Small intestine (tissue), 7 donors: ENCODE measurements at regions not wholly inside any gene's neighbourhood (a gene's known extent, or its start where the extent isn't known, plus 50 kb on each side); places are given as distances from the start of the nearest gene placed in this dataset.

Experiments used
- DNase-seq, 2 donors: peaks; one replicate each; pipeline versions ENCODE4 v3.0.0 to v3.0.0-alpha.2; 2013
- FAIRE-seq: peaks from 2 replicates; lab custom pipeline; 2012; peaks lifted over from hg19 to GRCh38; lab: Jason Lieb, UNC
- H3K27ac ChIP-seq, 3 donors: one replicate each; pipeline ENCODE4 v1.5.1; 2013; ENCODE audit warnings: low read length in 2 of 3, mild to moderate bottlenecking in 2 of 3, control low read depth in 1 of 3, inconsistent platforms in 1 of 3, low read depth in 1 of 3, moderate library complexity in 1 of 3
- H3K27me3 ChIP-seq, 3 donors: one replicate each; pipeline ENCODE4 v1.6.1; 2013; ENCODE audit warnings: low read length in 3 of 3, inconsistent platforms in 1 of 3; ENCODE audit not compliant: control insufficient read depth in 3 of 3, insufficient read depth in 3 of 3
- H3K36me3 ChIP-seq, 3 donors: one replicate each; pipeline ENCODE4 v1.6.1; 2013; ENCODE audit warnings: low read length in 3 of 3, inconsistent platforms in 1 of 3, low read depth in 1 of 3, mild to moderate bottlenecking in 1 of 3, moderate library complexity in 1 of 3; ENCODE audit not compliant: control insufficient read depth in 3 of 3, insufficient read depth in 2 of 3
- H3K4me1 ChIP-seq, 3 donors: one replicate each; pipeline ENCODE4 v1.6.1; 2013; ENCODE audit warnings: low read length in 2 of 3, inconsistent platforms in 1 of 3, low read depth in 1 of 3, mild to moderate bottlenecking in 1 of 3, moderate library complexity in 1 of 3; ENCODE audit not compliant: control insufficient read depth in 3 of 3, insufficient read depth in 2 of 3
- H3K4me3 ChIP-seq, 3 donors: one replicate each; pipeline ENCODE4 v1.5.1; 2013; ENCODE audit warnings: low read length in 3 of 3, control low read depth in 1 of 3, inconsistent platforms in 1 of 3, low read depth in 1 of 3, mild to moderate bottlenecking in 1 of 3, moderate library complexity in 1 of 3
- H3K9me3 ChIP-seq, 2 donors: one replicate each; pipeline ENCODE4 v1.6.1; 2013; ENCODE audit warnings: low read depth in 1 of 2, low read length in 1 of 2; ENCODE audit not compliant: control insufficient read depth in 2 of 2, insufficient read depth in 1 of 2
- WGBS, 3 donors: extraction: QIAGEN DNeasy Blood & Tissue Kit; methylation state at CpG; one replicate each; pipeline ENCODE4 v1.1.7; 2013; 5-methylcytosine and 5-hydroxymethylcytosine counted together
- donor health status: healthy with polysubstance abuse.
- donor health status: control.
- donor health status: control.
- donor health status: Bipolar disorder and iron deficiency.
- donor health status: healthy.

DNA sequence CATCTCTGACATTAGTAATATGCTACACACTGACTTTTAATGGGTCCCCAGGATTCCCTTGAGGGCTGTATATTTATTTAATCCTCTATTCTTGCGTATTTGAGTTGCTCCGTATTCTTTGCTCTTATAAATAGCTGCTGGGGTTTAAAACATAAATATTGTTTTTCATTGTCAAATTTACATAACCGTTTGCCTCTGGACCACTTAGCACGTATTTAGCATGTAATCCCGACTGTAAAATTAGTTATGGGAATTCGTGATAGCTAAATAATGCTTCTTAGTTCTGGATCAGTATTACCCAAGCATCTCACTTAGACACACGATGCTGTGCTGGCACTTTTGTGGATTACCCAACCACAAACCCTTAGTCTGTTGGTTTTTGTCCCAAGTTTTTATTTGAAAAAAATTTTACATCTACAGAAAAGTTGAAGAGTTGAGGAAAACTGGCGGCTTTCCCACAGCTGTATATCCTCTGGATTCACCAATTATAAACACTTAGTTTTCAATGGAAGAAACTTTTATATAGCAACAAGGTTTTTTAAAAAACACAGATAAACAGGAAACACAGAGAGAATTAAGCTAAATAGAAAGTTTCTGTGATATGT, 296.8 kb upstream of the TPM1 start:
- DNase-seq: no peak
- no peak for FAIRE-seq
- H3K27ac ChIP-seq: no peak overlapping the region
- H3K9me3 ChIP-seq: no peaks in the 10 kb centered on the region
- H3K36me3 ChIP-seq: peaks cover 0 to 32% (median 2%) of the 10 kb centered on the region in 3 donors
- 74 to 89% (median 85%) methylated on average over 8 of the region's 8 CpGs for WGBS, 3 donors
- H3K4me1 ChIP-seq: no peaks in the 10 kb centered on the region
- H3K27me3 ChIP-seq: no peaks in the 10 kb centered on the region
- no peak overlapping the region for H3K4me3 ChIP-seq

DNA sequence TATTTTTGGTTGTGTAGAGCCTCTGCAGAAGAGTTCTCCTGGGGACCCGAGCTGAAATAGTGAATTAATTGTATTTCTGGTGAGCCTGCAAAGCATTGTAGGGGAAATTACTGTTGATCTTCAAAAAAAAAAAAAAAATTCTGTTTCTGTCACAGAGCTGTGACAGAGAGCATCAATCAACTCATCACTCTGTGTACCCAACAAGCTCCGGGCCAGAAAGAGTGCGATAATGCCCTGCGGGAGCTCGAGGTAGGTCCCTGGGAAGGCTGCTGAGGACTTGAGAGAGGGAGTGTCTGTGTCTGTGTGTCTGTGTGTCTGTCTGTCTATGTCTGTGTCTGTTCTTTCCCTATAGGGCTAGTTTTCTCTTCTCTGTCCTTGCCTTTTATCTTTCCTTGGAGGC, 294.4 kb upstream of the TPM1 start:
- FAIRE-seq (no peak), DNase-seq (no peak)
- WGBS, 3 donors: 86 to 90% (median 88%) methylated on average over 5 of the region's 5 CpGs
- H3K27ac ChIP-seq: no peak overlapping the region
- H3K9me3 ChIP-seq: no peaks in the 10 kb centered on the region
- no peaks in the 10 kb centered on the region for H3K4me1 ChIP-seq
- no peaks in the 10 kb centered on the region for H3K27me3 ChIP-seq
- peaks cover 0 to 32% (median 2%) of the 10 kb centered on the region in 3 donors for H3K36me3 ChIP-seq
- no peak overlapping the region for H3K4me3 ChIP-seq

DNA sequence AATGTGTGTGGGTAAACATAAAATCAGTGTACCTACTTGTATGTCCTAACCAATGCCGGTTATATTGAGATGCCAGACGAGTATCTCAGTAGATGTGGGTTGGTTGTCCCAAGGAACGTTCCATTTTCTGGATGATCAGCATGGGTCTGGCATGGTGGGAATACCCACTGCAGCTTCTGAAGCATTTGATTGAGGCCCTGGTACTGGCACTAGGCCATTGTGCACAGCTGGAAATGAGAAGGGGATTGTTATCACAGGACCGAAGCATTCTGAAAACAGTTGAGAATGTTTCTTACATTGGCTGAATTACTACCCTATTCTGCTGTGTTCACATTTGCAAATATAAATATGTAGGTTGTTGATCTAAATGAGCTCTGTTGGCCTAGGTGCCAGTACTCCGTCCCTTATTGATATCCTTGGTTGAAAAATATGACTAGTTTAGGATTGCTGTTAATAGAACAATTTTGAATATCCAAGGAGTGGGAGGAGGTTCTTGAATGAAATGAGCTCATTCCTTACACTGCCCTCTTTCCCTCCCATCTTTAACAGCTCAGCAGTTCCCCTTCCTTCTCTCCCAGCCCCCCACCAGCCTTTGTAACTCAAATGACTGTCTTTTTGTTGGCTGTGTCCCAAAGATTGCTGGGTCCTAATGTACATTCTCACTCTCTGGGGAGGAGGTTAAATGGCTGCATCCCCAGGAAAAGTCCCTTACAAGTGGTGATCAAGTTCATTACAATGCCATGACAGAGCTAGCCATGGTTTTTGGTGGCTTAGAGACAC, 293.3 kb upstream of the TPM1 start:
- Histone ChIP-seq H3K4me3 (no peak overlapping the region), H3K4me1 (no peaks in the 10 kb centered on the region), H3K27ac (no peak overlapping the region), H3K27me3 (no peaks in the 10 kb centered on the region), H3K9me3 (no peaks in the 10 kb centered on the region), H3K36me3 (peaks cover 2 to 30% (median 5%) of the 10 kb centered on the region in 3 donors)
- FAIRE-seq: no peak
- WGBS, 3 donors: 92 to 95% (median 92%) methylated on average over 5 of the region's 5 CpGs
- DNase-seq: no peak

DNA sequence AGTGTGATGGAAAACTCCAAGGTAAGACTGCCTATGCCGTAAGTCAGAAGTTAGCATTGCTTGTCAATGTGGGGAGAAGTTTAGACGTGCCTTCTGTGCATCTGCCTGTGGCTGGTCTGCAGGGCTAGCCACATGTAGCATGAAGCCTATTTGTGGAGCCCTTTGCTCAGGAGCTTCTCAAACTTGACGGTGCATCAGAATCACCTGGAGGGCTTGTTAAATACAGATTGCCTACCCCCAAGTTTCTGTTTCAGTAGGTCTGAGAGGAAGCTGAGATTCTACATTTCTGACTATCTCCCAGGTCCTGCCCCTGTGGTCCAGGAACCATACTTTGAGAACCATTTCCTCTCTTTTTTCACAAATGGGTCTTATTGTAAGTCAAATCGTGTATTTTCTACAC, 292.1 kb upstream of the TPM1 start:
- WGBS, 3 donors: 89 to 93% (median 91%) methylated on average over 4 of the region's 4 CpGs
- Histone ChIP-seq H3K9me3 (no peaks in the 10 kb centered on the region), H3K4me3 (no peak overlapping the region), H3K27ac (no peak overlapping the region), H3K27me3 (no peaks in the 10 kb centered on the region), H3K36me3 (peaks cover 2 to 34% (median 7%) of the 10 kb centered on the region in 3 donors), H3K4me1 (no peaks in the 10 kb centered on the region)
- DNase-seq: no peak
- no peak for FAIRE-seq

DNA sequence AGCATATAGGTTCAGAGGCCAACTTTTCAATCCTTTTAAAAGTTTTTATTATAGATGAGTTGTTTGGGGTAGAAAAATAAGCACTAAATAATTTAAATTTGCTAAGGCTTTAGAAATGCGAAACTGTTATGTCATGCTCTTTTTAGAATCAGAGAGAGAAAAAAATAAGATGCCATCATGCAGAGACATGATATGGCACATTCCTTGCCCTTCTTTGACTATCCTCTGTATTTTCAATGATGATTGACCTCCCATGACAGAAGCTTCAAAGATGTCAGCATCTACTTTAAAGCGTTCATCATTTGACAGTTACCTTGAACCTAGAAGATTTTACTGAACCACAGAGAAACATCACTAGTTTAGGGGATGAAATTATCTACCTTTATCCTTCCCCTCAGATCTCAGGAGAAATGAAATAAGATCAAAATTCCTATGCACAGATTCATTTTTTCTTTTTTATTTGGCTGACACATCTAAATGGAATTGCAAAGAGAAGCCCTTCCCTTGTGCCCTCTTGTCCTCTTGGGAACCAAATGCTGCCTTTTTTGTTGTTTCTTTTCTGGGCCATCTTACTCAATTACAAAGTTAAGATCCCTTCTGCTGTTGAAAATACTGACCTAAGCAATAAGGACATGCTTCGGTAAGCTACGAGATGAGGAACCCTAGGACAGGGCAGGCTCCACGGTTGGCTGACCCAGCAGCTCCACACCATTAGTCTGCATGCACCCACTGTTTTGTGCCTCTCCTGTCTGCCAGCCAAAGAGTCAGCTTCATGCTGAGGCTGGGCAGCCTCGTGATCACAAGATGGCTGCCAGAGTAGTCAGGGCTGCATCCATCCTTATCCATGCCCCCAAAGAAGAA, 289.7 kb upstream of the TPM1 start:
- H3K36me3 ChIP-seq: peaks cover 2 to 47% (median 10%) of the 10 kb centered on the region in 3 donors
- DNase-seq (no peak), FAIRE-seq (no peak)
- H3K4me3 ChIP-seq: no peak overlapping the region
- no peaks in the 10 kb centered on the region for H3K9me3 ChIP-seq
- no peaks in the 10 kb centered on the region for H3K27me3 ChIP-seq
- H3K27ac ChIP-seq: no peak overlapping the region
- 91 to 97% (median 91%) methylated on average over 6 of the region's 6 CpGs for WGBS, 3 donors
- H3K4me1 ChIP-seq: no peaks in the 10 kb centered on the region

DNA sequence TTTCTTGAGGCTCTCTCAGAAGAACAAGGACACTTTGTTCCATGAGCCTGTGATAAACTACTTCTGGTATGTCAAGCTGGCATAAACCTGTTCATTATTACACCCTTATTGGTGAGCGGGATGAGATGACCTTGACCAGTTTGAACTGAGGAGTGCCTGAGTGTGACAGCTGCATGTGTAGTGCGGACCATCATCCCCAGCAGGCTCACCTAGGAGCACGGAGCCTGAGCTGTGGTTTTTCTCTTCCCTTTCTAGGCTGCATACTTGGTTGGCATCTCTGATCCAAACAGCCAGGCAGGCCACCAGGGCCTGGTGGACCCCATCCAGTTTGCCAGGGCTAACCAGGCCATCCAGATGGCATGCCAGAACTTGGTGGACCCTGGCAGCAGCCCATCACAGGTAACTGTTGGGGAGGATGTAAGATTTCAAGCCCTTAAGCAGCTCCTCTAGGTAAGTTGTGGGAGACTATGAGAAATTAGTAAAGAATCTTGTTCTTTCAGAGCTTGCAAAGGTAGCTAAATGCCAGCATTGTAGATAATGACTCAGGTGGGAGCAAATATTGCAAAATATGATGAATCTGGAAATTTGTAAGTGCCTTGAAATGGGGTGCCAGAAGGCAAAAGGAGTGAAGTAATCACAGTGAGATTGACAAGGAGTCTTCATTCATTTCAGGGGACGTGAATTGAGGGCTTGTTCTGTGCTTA, 288.9 kb upstream of the TPM1 start:
- no peaks in the 10 kb centered on the region for H3K9me3 ChIP-seq
- H3K4me3 ChIP-seq: no peak overlapping the region
- no peak overlapping the region for H3K27ac ChIP-seq
- no peak for DNase-seq
- WGBS, 3 donors: 72 to 94% (median 80%) methylated on average over 4 of the region's 4 CpGs
- H3K27me3 ChIP-seq: no peaks in the 10 kb centered on the region
- no peaks in the 10 kb centered on the region for H3K4me1 ChIP-seq
- FAIRE-seq: no peak
- peaks cover 0 to 49% (median 11%) of the 10 kb centered on the region in 3 donors for H3K36me3 ChIP-seq

DNA sequence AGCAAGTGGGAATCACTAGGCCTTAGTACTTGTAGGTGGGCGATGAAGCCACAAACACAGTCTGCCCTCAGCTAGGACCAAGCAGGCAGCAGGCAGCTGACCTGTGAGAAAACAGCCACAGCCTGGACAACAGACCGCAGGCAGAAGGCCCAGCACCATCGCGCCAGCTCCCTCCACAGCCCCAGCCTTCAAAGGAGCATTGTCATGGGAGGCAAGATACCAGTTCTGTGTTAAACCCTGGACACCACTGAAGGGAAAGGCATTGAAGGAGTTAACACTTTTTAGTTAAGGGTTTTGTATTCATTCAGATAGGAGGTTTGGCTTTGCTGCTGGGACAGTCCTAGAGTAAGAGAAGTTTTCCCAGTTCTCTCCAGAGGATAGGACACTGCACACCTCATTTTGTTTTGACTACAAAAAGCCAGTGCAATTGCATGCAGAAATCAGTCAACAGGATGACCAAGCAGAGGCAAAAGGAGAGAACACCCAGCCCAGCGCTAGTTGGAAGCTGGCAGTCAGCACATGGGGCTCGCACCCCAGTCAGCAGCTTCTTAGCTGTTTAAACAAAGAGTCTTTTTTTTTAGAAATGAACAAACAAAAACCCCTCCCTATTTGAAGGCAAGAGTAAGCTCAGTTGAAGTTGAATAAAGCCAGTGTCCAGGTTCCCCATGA, 286.1 kb upstream of the TPM1 start:
- H3K36me3 ChIP-seq: peaks cover 0 to 57% (median 14%) of the 10 kb centered on the region in 3 donors
- H3K27ac ChIP-seq: no peak overlapping the region

More for the DNA sequence above, 286.1 kb upstream of the TPM1 start:
- WGBS, 3 donors: 95 to 98% (median 96%) methylated on average over 6 of the region's 6 CpGs
- no peaks in the 10 kb centered on the region for H3K9me3 ChIP-seq
- H3K4me3 ChIP-seq: no peak overlapping the region
- H3K27me3 ChIP-seq: no peaks in the 10 kb centered on the region
- DNase-seq: no peak
- no peak for FAIRE-seq
- H3K4me1 ChIP-seq: no peaks in the 10 kb centered on the region
